HG03064 (cell line): ENCODE measurements at regions not wholly inside any gene's neighbourhood (a gene's known extent, or its start where the extent isn't known, plus 50 kb on each side); places are given as distances from the start of the nearest gene placed in this dataset.
"Not testable (repeated sequence)": the region's sequence is repeated elsewhere in the genome, so short reads cannot be mapped to it uniquely, and the experiment has no call there.

Experiments
- ATAC-seq: cut with Tn5 transposase; IDR thresholded peaks from one replicate; pipeline ENCODE4 v1.9.1; 2021; ENCODE audit warnings: low read depth; ENCODE audit not compliant: unreplicated experiment

DNA sequence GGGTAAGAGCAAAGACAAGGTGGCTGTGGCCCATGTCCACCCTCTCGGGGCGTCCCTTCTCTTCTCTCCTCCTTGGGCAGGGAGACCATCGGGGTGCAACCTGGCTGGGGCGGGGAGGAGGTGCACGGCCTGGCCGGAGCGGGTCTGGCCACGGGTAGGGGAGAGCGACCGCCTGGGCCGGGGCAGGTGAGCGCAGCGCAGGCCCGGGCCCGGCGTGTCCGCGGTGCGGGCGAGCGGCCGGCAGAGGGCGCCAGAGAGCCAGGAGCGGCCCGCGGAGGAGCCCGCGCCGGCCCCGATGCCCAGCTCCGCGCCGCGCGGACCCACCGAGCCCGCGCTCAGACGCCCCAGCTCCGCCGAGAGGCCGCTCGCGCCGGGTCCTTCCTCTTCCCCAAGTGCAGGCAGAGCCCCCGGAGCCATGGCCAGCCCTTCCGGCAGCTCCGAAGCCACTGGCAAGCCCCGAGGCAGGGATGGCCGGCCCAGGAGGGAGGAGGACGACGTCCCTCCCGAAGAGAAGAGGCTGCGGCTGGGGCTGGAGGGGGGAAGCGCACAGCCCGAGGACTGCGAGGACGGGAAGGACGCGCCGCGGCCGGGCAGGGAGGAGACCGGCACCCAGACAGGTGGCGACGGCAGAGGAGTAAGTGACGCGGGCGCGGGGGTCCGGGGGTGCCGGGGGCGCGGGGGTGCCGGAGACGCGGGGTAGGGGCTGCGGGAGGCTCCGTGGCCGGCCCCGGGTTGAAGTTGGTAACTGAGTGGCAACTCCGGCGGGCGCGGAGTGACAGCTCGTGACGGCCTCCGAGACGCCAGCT is 142.1 kb upstream of the EEF2KMT start:
- ATAC-seq: not testable (repeated sequence)

GRCh38 chr16:5235119-5235518 is 137.5 kb upstream of the EEF2KMT start:
- no peak for ATAC-seq

DNA sequence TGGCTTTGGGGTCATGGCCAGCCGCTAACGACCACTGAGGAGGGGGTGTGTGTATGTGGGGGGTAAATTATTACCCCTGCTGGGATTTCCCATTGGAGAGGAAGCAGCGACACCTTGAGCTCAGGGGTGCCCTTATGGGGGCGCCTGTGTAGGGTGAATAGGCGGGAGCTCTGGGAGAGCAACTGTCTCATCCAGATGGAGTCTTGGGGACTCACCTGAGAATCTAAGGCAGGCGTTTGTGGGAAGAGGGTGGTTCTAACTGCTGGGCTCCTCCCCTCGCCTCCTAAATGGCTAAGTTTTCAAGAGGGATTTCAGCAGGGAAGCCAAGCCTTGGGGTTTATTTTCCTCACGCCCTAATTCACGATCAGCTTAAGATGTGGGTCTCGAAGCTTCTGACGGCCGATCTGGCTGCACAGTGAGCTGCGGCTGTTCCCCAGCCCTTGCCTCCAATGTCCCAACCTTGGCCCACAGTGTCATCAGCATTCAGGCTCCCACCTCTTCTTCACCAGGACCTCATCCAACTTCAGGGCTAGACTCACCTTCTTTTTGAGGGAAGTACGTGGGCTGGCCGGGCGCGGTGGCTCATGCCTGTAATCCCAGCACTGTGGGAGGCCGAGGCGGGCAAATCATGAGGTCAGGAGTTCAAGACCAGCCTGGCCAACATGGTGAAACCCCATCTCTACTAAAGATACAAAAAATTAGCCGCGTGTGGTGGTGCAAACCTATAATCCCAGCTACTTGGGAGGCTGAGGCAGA is 136.9 kb upstream of the EEF2KMT start:
- ATAC-seq: no peak

- no peak for ATAC-seq
Measured at GRCh38 chr16:5231246-5231759, 133.7 kb upstream of the EEF2KMT start.

- ATAC-seq: no peak
Measured at GRCh38 chr16:5228369-5228768, 130.8 kb upstream of the EEF2KMT start.

- no peak for ATAC-seq
Measured at GRCh38 chr16:5225931-5226655, 128.5 kb upstream of the EEF2KMT start.

DNA sequence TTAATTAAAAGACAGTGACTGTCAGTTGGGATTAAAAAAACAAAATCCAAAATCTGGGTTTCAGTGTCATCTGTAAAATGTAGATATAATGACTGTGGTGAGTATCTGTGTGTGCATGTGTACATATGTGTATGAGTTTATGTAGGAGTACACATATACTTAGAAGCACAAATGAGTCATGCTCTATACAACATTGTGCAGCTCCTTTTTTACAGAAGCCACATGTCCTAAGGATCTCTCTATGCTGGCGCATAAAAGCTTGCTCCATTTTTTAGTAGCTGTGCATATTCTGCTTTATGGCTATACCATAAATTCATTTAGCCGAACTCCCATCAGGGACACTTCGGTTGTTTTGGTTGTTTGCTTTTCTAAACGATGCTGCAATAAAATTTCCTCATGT is 125.2 kb upstream of the EEF2KMT start:
- no peak for ATAC-seq

- ATAC-seq: not testable (repeated sequence)
Measured at GRCh38 chr16:5221831-5222230, 124.2 kb upstream of the EEF2KMT start.

GRCh38 chr16:5220705-5221104 is 123.1 kb upstream of the EEF2KMT start:
- no peak for ATAC-seq

DNA sequence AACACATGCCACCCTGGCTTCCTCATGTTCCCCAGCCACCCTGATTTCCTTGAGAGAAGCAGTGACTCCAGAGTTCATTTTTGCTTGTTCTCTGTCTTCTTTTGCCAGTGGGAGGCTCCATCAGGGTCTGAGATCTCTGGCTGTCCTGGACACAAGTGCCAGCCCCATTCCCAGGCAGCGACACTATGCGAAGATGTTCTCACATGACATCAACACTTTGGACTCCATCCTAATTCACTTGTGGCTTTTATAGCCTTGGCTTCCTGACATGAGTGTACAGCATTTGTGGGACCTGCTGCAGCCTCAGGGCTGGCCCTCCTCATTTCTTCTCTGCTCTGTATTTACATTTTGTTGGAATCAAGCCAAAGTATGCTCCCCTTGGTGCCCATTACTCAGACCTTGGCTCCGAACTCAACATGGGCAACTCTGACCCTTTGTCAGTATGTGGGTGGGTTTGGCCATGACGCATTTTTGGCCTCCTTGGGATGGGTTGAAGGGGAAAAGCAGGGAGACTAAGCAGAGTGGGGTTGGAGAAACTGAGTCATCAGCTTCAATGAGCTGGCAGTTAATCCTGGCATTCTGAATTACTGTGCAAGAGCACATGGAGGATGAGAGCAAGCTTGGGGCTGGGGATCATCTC is 119.0 kb upstream of the EEF2KMT start:
- no peak for ATAC-seq

- ATAC-seq: no peak
Measured at GRCh38 chr16:5215901-5216300, 118.3 kb upstream of the EEF2KMT start.

DNA sequence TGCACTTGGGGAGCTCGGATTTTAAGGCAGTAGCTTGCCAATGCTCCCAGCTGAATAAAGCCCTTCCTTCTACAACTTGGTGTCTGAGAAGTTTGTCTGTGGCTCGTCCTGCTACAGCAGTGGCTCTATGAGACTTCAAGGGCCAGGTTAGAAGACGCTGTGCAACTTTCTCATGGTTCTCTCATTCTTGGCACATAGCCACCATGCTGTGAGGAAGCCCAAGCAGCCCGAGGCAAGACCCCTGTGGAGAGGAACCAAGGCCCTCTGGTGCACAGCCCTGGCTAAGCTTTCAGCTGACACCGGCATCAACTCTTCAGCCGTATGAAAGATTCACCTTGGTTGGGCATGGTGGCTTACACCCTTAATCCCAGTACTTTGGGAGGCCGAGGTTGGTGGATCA is 116.9 kb upstream of the EEF2KMT start:
- no peak for ATAC-seq

GRCh38 chr16:5212501-5212900 is 114.9 kb upstream of the EEF2KMT start:
- ATAC-seq: not testable (repeated sequence)

DNA sequence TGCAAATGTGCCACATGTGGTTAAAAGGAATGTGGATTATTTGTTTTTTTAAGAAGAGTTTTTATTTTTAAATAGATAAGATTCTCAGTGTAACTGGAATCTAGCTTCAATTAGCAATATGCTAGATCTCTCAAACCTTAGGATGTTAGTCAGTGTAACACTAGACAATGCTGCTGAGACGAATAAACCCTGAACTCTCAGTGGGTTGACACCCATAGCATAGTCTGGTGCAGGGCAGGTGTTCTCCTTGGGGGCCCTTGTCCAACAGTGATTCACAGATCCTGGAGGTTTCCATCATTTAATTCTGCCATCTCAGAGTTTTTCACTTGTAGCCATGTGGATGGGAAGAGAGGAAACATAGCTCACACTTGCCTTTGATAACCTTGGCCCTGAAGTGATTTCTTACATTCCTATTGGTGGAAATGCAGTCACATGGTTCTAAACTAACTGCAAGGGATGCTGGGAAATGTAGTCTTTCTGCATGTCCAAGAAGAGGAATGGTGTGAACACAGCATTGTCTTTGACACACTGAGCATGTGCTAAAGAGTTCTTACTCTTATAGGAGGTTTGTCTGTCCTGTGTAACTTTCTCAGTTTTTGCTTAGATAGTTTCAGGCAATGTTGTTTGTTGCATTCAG is 110.4 kb upstream of the EEF2KMT start:
- not testable (repeated sequence) for ATAC-seq

DNA sequence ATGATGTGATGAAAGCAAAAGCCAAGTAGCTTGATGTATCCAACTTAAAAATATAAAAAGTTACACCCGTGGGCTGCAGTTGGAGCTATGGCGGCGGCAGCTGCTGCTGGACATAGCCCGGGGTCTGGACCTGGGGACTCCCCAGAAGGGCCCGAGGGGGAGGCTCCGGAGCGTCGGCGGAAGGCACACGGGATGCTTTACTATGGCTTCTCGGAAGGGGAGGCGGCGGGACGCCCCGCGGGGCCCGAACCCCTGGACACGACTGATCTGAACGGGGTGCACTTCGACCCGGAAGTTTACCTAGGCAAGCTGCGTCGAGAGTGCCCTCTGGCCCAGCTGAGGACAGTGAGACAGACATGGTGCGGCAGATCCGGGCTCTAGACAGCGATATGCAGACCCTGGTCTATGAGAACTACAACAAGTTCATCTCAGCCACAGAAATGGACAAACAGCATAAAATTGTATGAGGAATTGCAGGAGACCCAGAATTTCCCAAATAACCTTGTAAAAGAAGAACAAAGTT is 109.5 kb upstream of the EEF2KMT start:
- ATAC-seq: no peak

GRCh38 chr16:5206331-5206990 is 108.9 kb upstream of the EEF2KMT start:
- ATAC-seq: no peak

DNA sequence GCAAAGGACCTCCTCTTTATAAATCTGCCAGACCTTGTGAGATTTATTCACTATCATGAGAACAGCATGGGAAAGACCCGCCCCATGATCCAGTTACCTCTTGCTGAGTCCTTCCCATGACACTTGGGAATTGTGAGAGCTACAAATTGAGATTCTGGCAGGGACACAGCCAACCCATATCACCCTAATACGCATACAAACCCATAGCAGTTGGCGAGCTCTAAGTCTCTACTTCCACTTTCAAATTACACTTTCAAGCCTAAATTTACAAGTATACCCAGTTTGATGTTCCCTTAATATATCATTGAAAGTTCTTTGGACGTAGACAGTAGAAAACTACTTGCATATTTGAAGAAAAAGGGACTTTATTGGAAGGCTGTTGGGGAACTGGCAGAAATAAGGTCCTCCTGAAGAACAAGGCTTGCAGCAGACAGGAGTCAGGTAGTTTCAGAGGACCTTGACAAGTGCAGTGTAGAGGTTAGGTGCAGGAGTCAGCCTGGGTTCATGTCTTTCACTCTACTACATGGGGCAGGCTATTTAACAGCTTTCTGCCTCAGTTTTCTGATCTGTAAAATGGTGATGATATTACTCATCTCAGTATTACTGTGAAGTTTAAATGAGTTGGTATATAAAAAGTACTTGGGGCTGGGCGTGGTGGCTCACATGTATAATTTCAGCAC is 107.9 kb upstream of the EEF2KMT start:
- ATAC-seq: no peak

GRCh38 chr16:5203675-5204074 is 106.1 kb upstream of the EEF2KMT start:
- ATAC-seq: not testable (repeated sequence)

- no peak for ATAC-seq
Measured at GRCh38 chr16:5200123-5200522, 102.5 kb upstream of the EEF2KMT start.
